ENCODE measurements at regions not wholly inside any gene's neighbourhood (a gene's known extent, or its start where the extent isn't known, plus 50 kb on each side); places are given as distances from the start of the nearest gene placed in this dataset. TPM values are rescaled to one million over a fixed set of nuclear protein-coding genes. Genes with fewer than 3 reads are reported as not detected.

Small RNA genes in the stretch of these regions (small RNA-seq; reads per million reads assigned to genes)
- gene AC022513.1 (ENCODE audit: insufficient read depth), result not detected

All from H1 (cell line).